ENCODE measurements at regions not wholly inside any gene's neighbourhood (a gene's known extent, or its start where the extent isn't known, plus 50 kb on each side); places are given as distances from the start of the nearest gene placed in this dataset.

DNA sequence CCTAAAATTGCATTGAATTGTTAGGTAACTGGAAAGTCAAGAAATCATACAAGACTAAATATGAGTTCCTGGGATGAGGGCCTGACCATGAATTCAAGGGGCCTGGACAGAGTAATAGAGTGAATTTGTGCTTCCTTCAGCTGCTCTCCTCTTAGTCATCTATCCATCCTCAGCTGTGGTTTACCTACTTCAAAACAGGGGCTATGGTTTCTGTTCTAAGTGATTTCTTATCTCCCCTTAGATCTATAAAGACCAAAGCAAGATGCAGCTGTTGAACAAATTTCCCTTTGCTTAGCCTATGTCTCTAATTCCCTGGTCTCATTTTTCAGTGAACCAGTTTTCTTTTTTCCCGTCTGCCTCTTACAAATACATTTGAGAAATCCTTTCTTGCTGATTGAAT is 428.5 kb downstream of the FAM181B start:
- TF ChIP-seq, protein P1, sequence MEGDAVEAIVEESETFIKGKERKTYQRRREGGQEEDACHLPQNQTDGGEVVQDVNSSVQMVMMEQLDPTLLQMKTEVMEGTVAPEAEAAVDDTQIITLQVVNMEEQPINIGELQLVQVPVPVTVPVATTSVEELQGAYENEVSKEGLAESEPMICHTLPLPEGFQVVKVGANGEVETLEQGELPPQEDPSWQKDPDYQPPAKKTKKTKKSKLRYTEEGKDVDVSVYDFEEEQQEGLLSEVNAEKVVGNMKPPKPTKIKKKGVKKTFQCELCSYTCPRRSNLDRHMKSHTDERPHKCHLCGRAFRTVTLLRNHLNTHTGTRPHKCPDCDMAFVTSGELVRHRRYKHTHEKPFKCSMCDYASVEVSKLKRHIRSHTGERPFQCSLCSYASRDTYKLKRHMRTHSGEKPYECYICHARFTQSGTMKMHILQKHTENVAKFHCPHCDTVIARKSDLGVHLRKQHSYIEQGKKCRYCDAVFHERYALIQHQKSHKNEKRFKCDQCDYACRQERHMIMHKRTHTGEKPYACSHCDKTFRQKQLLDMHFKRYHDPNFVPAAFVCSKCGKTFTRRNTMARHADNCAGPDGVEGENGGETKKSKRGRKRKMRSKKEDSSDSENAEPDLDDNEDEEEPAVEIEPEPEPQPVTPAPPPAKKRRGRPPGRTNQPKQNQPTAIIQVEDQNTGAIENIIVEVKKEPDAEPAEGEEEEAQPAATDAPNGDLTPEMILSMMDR (IDR thresholded peaks at IDR 0.05): no peak
- TF ChIP-seq POLR2A (IDR thresholded peaks at IDR 0.05): no peak
